Natural killer cell treated with Interleukin-12 subunit alpha and Interleukin-12 subunit beta and Interleukin-15 and Interleukin-18, amount 100 ng/mL, for 72 hours (primary cell): ENCODE measurements at regions not wholly inside any gene's neighbourhood (a gene's known extent, or its start where the extent isn't known, plus 50 kb on each side); places are given as distances from the start of the nearest gene placed in this dataset.

ENCODE experiments used
- ATAC-seq, 2 donors: fragments of 150-1000 bp; cut with Tn5 transposase in 1 of 2; sonication (Bioruptor Pico), chemical (Tn5 transposase) in 1 of 2; 2 replicates each; pipeline ENCODE4 v1.10.0; 2021
- DNase-seq: peaks from one replicate; pipeline ENCODE4 v3.0.0; 2022; ENCODE audit warnings: low spot score
- H3K27ac Mint-ChIP-seq, 2 donors: 1 replicate in 1 of 2; 2 replicates in 1 of 2; pipeline ENCODE4 v1.8.0; 2022; ENCODE audit warnings: mixed read lengths in 2 of 2, mild to moderate bottlenecking in 1 of 2, moderate library complexity in 1 of 2
- H3K27me3 Mint-ChIP-seq, 2 donors: 1 replicate in 1 of 2; 2 replicates in 1 of 2; pipeline ENCODE4 v1.8.0; 2022; ENCODE audit warnings: mixed read lengths in 2 of 2
- H3K36me3 Mint-ChIP-seq: one replicate; pipeline ENCODE4 v1.8.0; 2022; ENCODE audit warnings: mixed read lengths
- H3K4me1 Mint-ChIP-seq, 2 donors: 1 replicate in 1 of 2; 2 replicates in 1 of 2; pipeline ENCODE4 v1.8.0; 2022; ENCODE audit warnings: low read depth in 2 of 2, mixed read lengths in 2 of 2, mild to moderate bottlenecking in 1 of 2
- H3K4me3 Mint-ChIP-seq: one replicate; pipeline ENCODE4 v1.8.0; 2022; ENCODE audit warnings: mixed read lengths
- H3K9me3 Mint-ChIP-seq: 2 replicates; pipeline ENCODE4 v1.8.0; 2022; ENCODE audit warnings: mixed read lengths

DNA sequence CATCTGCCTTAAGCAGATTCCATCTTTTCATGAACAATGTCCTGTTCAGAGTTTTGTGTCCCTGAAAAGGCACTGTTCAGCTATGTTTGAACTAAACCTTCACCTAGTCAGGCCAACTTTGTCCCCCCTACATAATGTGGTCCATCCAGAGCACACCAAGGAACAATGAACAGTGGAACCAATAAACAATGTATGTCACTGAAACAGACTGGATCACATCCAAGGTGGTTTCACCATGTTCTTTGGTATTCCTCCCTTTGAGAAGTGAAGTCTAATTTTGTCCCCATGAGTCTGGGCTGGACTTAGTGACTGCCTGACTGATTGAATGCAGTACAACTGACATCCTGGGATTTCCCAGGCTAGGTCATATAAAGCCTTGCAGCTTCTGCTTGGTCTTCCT is 174.5 kb downstream of the SLC24A2 start:
- no peaks in the 10 kb centered on the region for H3K9me3 Mint-ChIP-seq
- no peak for ATAC-seq

GRCh38 chr9:19600538-19600937 is 188.3 kb downstream of the SLC24A2 start:
- Mint-ChIP-seq H3K36me3 (no peaks in the 10 kb centered on the region), H3K4me1 (no peaks in the 10 kb centered on the region), H3K4me3 (no peak overlapping the region), H3K27me3 (peaks cover 7 to 39% of the 10 kb centered on the region in 2 donors), H3K27ac (no peak overlapping the region), H3K9me3 (peaks cover 7% of the 10 kb centered on the region)
- DNase-seq: no peak
- ATAC-seq: no peak

More for the DNA sequence above, 174.5 kb downstream of the SLC24A2 start:
- no peaks in the 10 kb centered on the region for H3K4me1 Mint-ChIP-seq
- H3K27me3 Mint-ChIP-seq: peaks cover 11 to 42% of the 10 kb centered on the region in 2 donors
- no peak overlapping the region for H3K4me3 Mint-ChIP-seq
- H3K36me3 Mint-ChIP-seq: no peaks in the 10 kb centered on the region
- no peak for DNase-seq
- no peak overlapping the region for H3K27ac Mint-ChIP-seq

DNA sequence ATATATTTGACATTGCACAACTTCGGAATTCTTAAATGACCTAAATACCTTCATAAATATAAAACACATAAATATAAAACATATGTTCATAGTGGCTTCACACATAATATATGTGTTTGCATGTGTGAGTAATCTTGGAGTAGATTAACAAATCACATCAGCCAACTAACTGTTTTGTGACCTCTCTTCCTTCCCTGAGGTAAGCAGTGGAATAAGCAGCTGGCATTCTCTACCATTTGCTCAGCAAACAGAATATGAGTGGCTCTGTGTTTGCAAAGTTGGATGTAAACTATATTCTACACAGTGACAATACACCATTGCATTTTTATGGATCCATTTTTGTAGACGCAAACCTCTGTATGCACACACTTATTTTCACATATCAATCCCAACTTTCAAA is 189.9 kb downstream of the ACER2 start:
- H3K27ac Mint-ChIP-seq: no peak overlapping the region
- H3K36me3 Mint-ChIP-seq: no peaks in the 10 kb centered on the region
- peaks cover 7% of the 10 kb centered on the region for H3K9me3 Mint-ChIP-seq
- no peaks in the 10 kb centered on the region for H3K4me1 Mint-ChIP-seq
- H3K27me3 Mint-ChIP-seq: peaks cover 15 to 41% of the 10 kb centered on the region in 2 donors
- no peak for ATAC-seq
- H3K4me3 Mint-ChIP-seq: no peak overlapping the region
- no peak for DNase-seq

- DNase-seq: no peak
- H3K9me3 Mint-ChIP-seq: peaks cover 7% of the 10 kb centered on the region
- no peaks in the 10 kb centered on the region for H3K4me1 Mint-ChIP-seq
- peaks cover 13 to 38% of the 10 kb centered on the region in 2 donors for H3K27me3 Mint-ChIP-seq
- H3K27ac Mint-ChIP-seq: no peak overlapping the region
- no peaks in the 10 kb centered on the region for H3K36me3 Mint-ChIP-seq
- H3K4me3 Mint-ChIP-seq: no peak overlapping the region
- no peak for ATAC-seq
Measured at GRCh38 chr9:19597176-19597575, 188.4 kb downstream of the ACER2 start.

GRCh38 chr9:19595003-19595402 is 186.2 kb downstream of the ACER2 start:
- DNase-seq (no peak), ATAC-seq (no peak)
- Mint-ChIP-seq H3K36me3 (no peaks in the 10 kb centered on the region), H3K4me1 (no peaks in the 10 kb centered on the region), H3K4me3 (no peak overlapping the region), H3K27me3 (peaks cover 23 to 46% of the 10 kb centered on the region in 2 donors), H3K9me3 (peaks cover 10% of the 10 kb centered on the region), H3K27ac (no peak overlapping the region)

DNA sequence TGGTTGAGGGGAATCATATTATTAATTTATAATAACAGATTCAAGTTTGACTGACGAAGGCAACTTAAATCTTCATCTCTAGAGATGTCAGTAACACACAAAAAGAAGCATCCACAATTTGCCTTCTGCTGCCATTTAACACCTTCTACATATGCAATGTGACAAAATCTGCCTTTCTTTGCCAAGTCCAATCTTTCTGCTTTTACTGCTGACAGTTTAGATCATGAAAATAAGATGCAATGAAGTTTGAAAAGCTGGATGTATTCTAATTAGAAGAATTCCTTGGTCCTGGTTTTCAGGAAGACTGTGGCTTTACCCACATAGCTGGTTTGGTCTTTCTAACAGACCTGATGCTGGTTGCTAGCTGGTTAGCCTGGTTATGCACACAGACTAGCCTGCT is 178.9 kb downstream of the ACER2 start:
- no peaks in the 10 kb centered on the region for H3K36me3 Mint-ChIP-seq
- H3K27me3 Mint-ChIP-seq: peaks cover 16 to 20% of the 10 kb centered on the region in 2 donors
- ATAC-seq: no peak
- H3K27ac Mint-ChIP-seq: no peak overlapping the region
- peaks cover 7% of the 10 kb centered on the region for H3K9me3 Mint-ChIP-seq
- H3K4me1 Mint-ChIP-seq: no peaks in the 10 kb centered on the region
- no peak overlapping the region for H3K4me3 Mint-ChIP-seq
- no peak for DNase-seq

GRCh38 chr9:19583890-19584289 is 175.1 kb downstream of the ACER2 start:
- H3K27ac Mint-ChIP-seq: no peak overlapping the region
- no peaks in the 10 kb centered on the region for H3K4me1 Mint-ChIP-seq
- H3K9me3 Mint-ChIP-seq: no peaks in the 10 kb centered on the region
- H3K4me3 Mint-ChIP-seq: no peak overlapping the region
- DNase-seq (no peak), ATAC-seq (no peak)
- H3K27me3 Mint-ChIP-seq: peaks cover 6 to 9% of the 10 kb centered on the region in 2 donors
- no peaks in the 10 kb centered on the region for H3K36me3 Mint-ChIP-seq

- peaks cover 3 to 26% of the 10 kb centered on the region in 2 donors for H3K27me3 Mint-ChIP-seq
- H3K4me3 Mint-ChIP-seq: no peak overlapping the region
- ATAC-seq (no peak), DNase-seq (no peak)
- H3K4me1 Mint-ChIP-seq: no peaks in the 10 kb centered on the region
- H3K27ac Mint-ChIP-seq: no peak overlapping the region
- H3K36me3 Mint-ChIP-seq: no peaks in the 10 kb centered on the region
- H3K9me3 Mint-ChIP-seq: no peaks in the 10 kb centered on the region
Measured at GRCh38 chr9:19577411-19577810, 168.6 kb downstream of the ACER2 start.

GRCh38 chr9:19568946-19569345 is 160.1 kb downstream of the ACER2 start:
- Mint-ChIP-seq H3K4me1 (no peaks in the 10 kb centered on the region), H3K9me3 (no peaks in the 10 kb centered on the region), H3K4me3 (no peak overlapping the region), H3K36me3 (no peaks in the 10 kb centered on the region), H3K27me3 (peaks cover 0 to 21% of the 10 kb centered on the region in 2 donors), H3K27ac (no peak overlapping the region)
- ATAC-seq: no peak
- DNase-seq: no peak

- Mint-ChIP-seq H3K27ac (no peak overlapping the region), H3K27me3 (peaks cover 0 to 16% of the 10 kb centered on the region in 2 donors), H3K9me3 (no peaks in the 10 kb centered on the region), H3K4me3 (no peak overlapping the region), H3K36me3 (no peaks in the 10 kb centered on the region), H3K4me1 (no peaks in the 10 kb centered on the region)
- DNase-seq (no peak), ATAC-seq (no peak)
Measured at GRCh38 chr9:19564396-19565061, 155.7 kb downstream of the ACER2 start.

- Mint-ChIP-seq H3K4me3 (no peak overlapping the region), H3K27ac (no peak overlapping the region), H3K27me3 (peaks cover 0 to 4% of the 10 kb centered on the region in 2 donors), H3K36me3 (no peaks in the 10 kb centered on the region), H3K9me3 (peaks cover 3% of the 10 kb centered on the region), H3K4me1 (no peaks in the 10 kb centered on the region)
- no peak for DNase-seq
- ATAC-seq: no peak
Measured at GRCh38 chr9:19555214-19555613, 146.4 kb downstream of the ACER2 start.

GRCh38 chr9:19554529-19554928 is 145.7 kb downstream of the ACER2 start:
- Mint-ChIP-seq H3K27ac (no peak overlapping the region), H3K27me3 (peaks cover 0 to 4% of the 10 kb centered on the region in 2 donors), H3K4me3 (no peak overlapping the region), H3K4me1 (no peaks in the 10 kb centered on the region), H3K9me3 (peaks cover 3% of the 10 kb centered on the region), H3K36me3 (no peaks in the 10 kb centered on the region)
- DNase-seq (no peak), ATAC-seq (no peak)

DNA sequence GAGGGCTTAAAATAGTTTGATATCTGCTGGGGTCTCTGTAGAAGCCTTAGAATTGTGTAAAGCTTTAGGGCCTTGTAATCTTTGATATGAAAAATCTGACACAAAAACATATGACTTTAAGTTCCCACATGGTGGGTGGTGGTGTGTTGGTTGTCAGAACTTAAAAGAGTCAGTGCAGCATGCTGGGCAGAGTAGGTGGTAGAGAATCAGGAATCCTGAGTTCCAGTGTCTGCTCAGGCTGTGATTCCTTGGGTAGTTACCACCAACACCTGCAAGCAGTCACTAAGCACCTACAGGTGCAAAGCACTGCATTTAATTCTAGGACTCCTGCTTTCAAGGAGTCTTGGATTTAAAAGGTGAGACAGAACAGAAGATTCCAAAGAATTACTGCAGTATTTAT is 144.6 kb downstream of the ACER2 start:
- H3K27ac Mint-ChIP-seq: no peak overlapping the region

DNA sequence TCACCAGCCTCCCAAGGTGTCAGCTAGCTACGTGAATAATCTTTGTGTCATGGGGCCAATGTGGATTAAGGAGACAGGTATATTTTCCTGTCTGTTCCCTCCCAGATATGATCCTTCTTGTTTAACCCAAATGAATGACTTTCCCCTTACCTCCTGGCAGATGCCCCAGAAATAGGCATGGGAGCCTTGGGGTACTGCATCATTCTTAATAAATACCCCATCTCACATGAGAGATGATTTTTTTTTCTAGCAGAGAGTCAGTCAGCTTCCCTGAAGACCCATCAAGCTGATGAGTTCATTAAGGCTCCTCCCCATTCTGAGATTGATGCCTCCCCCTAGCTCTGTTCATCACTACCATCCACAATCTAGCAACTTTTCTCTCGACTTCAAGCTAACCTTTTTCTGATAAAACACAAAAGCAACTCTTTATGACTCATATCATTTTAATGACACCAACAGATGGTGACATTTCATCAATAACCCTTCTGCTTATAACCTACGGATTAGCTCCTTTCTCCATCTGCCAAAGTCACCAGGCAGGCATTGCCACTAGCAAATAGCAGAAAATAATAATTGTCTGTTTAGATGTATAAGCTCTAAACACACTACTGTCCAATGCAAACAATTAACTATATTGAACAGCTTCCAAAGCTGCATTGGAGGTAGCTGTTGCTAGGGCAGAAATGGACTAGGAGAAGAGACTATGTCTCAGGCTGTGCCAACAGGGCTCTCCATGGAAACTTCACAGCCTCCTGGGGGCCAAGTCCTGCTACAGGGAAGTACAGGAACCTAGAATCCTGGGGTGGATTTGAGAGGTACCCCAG is 143.7 kb downstream of the ACER2 start:
- ATAC-seq: no peak
- peaks cover 0 to 4% of the 10 kb centered on the region in 2 donors for H3K27me3 Mint-ChIP-seq
- no peak for DNase-seq
- H3K36me3 Mint-ChIP-seq: no peaks in the 10 kb centered on the region
- H3K9me3 Mint-ChIP-seq: peaks cover 3% of the 10 kb centered on the region
- no peak overlapping the region for H3K4me3 Mint-ChIP-seq
- H3K27ac Mint-ChIP-seq: no peak overlapping the region
- H3K4me1 Mint-ChIP-seq: no peaks in the 10 kb centered on the region

More for the DNA sequence above, 144.6 kb downstream of the ACER2 start:
- H3K4me1 Mint-ChIP-seq: no peaks in the 10 kb centered on the region
- DNase-seq (no peak), ATAC-seq (no peak)
- H3K36me3 Mint-ChIP-seq: no peaks in the 10 kb centered on the region
- peaks cover 0 to 4% of the 10 kb centered on the region in 2 donors for H3K27me3 Mint-ChIP-seq
- peaks cover 3% of the 10 kb centered on the region for H3K9me3 Mint-ChIP-seq
- no peak overlapping the region for H3K4me3 Mint-ChIP-seq
